T-cell (primary cell): ENCODE measurements at regions not wholly inside any gene's neighbourhood (a gene's known extent, or its start where the extent isn't known, plus 50 kb on each side); places are given as distances from the start of the nearest gene placed in this dataset.

Experiments used
- ATAC-seq, 4 experiments: fragments of 200-7000 bp in 3 of 4; fragments of 150-1000 bp in 1 of 4; cut with Tn5 transposase; replicated peaks in 1 of 4; 1 replicate in 3 of 4; 2 replicates in 1 of 4; pipeline ENCODE4 v1.10.0; 2021; ENCODE audit warnings: moderate library complexity in 3 of 4, mild to moderate bottlenecking in 2 of 4, moderate number of reproducible peaks in 1 of 4
- CTCF ChIA-PET, 2 donors: fragments of 300-600 bp; sonication (Branson Sonifier 250); formaldehyde crosslinking; loops; one replicate each; lab custom pipeline; 2022; ENCODE audit warnings: antibody characterized with exemption in 2 of 2; lab: Charles Lee
- POLR2A ChIA-PET, 2 donors: fragments of 300-600 bp; sonication (Branson Sonifier 250); formaldehyde crosslinking; loops; one replicate each; lab custom pipeline; 2022; ENCODE audit warnings: antibody characterized with exemption in 2 of 2; lab: Charles Lee
- DNase-seq, 35 experiments: peaks; one replicate each; pipeline versions ENCODE4 v3.0.0 to v3.0.0-alpha.2; 2013 to 2023
- H3K27ac ChIP-seq: one replicate; pipeline ENCODE4 v1.5.1; 2013; ENCODE audit warnings: low read length
- H3K27me3 ChIP-seq, 2 experiments: replicated peaks in 1 of 2; 1 replicate in 1 of 2; 2 replicates in 1 of 2; pipeline versions ENCODE4 v1.6.1 to v1.7.0; 2013; ENCODE audit warnings: low read length in 1 of 2, mixed read lengths in 1 of 2; ENCODE audit not compliant: control insufficient read depth in 2 of 2, insufficient read depth in 2 of 2; ENCODE audit errors: extremely low read depth in 1 of 2
- H3K36me3 ChIP-seq, 2 donors: 1 replicate in 1 of 2; 2 replicates in 1 of 2; pipeline versions ENCODE4 v1.6.1 to v1.7.0; 2013; ENCODE audit warnings: low read length in 1 of 2; ENCODE audit not compliant: control insufficient read depth in 2 of 2, insufficient read depth in 1 of 2; ENCODE audit errors: extremely low read depth in 1 of 2
- H3K4me1 ChIP-seq, 2 experiments: 1 replicate in 1 of 2; 2 replicates in 1 of 2; pipeline versions ENCODE4 v1.6.1 to v1.7.0; 2013; ENCODE audit warnings: low read length in 2 of 2, mixed read lengths in 1 of 2; ENCODE audit not compliant: insufficient read depth in 2 of 2, control insufficient read depth in 1 of 2; ENCODE audit errors: extremely low read depth in 1 of 2
- H3K4me3 ChIP-seq, 2 donors: 1 replicate in 1 of 2; 2 replicates in 1 of 2; pipeline versions ENCODE4 v1.5.1 to v1.7.0; 2013; ENCODE audit warnings: mild to moderate bottlenecking in 2 of 2, low read length in 1 of 2, moderate library complexity in 1 of 2; ENCODE audit not compliant: control insufficient read depth in 1 of 2; ENCODE audit errors: extremely low read depth in 1 of 2
- H3K9me3 ChIP-seq: 2 replicates; pipeline ENCODE4 v1.7.0; 2013
- H3K27ac Mint-ChIP-seq, 2 donors: one replicate each; pipeline ENCODE4 v1.8.0; 2020 to 2021; ENCODE audit warnings: mild to moderate bottlenecking in 2 of 2, mixed read lengths in 2 of 2
- H3K27me3 Mint-ChIP-seq, 2 donors: one replicate each; pipeline ENCODE4 v1.8.0; 2021 to 2022; ENCODE audit warnings: mixed read lengths in 2 of 2
- H3K36me3 Mint-ChIP-seq: one replicate; pipeline ENCODE4 v1.8.0; 2021; ENCODE audit warnings: mixed read lengths
- H3K4me1 Mint-ChIP-seq, 3 donors: one replicate each; pipeline ENCODE4 v1.8.0; 2020 to 2022; ENCODE audit warnings: mixed read lengths in 3 of 3, mild to moderate bottlenecking in 1 of 3
- H3K4me3 Mint-ChIP-seq, 3 donors: one replicate each; pipeline ENCODE4 v1.8.0; 2020 to 2022; ENCODE audit warnings: mild to moderate bottlenecking in 3 of 3, mixed read lengths in 3 of 3, moderate library complexity in 3 of 3
- H3K9me3 Mint-ChIP-seq, 3 donors: one replicate each; pipeline ENCODE4 v1.8.0; 2020 to 2022; ENCODE audit warnings: mixed read lengths in 3 of 3
- WGBS: methylation state at CpG from one replicate; pipeline ENCODE4 v1.1.5; 2013; ENCODE audit warnings: missing lambda C conversion rate; ENCODE audit not compliant: insufficient coverage; 5-methylcytosine and 5-hydroxymethylcytosine counted together

DNA sequence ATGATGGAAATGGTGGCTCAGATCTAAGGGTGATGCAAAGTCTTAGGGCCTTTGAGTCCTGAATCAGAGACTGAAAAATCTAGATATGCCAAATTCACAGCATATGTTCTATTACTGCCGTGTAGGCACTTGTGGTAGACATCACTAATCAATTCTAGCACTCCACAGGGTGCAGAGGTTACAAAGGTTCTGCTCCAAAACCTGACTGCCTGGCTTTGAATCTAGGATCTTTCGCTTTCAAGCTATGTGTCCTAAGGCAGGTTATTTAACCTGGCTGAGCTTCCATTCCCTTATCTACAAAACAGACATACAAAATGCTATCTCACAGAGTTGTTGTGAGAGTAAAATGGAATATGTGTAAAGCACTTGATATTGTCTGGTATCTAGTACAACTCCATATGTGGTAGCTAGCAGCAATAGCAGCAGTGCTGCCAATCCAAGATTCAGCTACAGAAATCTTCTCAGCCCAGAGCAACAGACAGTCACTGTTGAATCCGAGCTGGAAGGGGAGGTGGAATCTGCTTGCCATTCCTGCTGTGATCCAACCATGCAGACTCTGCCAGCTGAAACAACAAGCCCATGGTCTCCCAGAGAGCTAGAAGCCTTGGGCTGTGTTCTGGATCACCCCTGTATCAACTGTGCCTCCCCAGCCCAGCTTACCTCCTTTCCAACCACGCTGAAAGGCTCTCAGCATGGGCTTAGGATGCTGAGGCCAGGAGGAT lies 206.9 kb downstream of the TFAP2C start:
- Histone ChIP-seq H3K27me3 (peaks cover 2 to 19% of the 10 kb centered on the region in 2 experiments), H3K4me3 (no peak overlapping the region), H3K4me1 (no peaks in the 10 kb centered on the region), H3K36me3 (no peaks in the 10 kb centered on the region), H3K9me3 (no peaks in the 10 kb centered on the region), H3K27ac (no peak overlapping the region)
- no peaks in the 10 kb centered on the region for H3K4me1 Mint-ChIP-seq
- no peaks in the 10 kb centered on the region for H3K36me3 Mint-ChIP-seq
- CTCF ChIA-PET: no interaction called here
- H3K27ac Mint-ChIP-seq: no peak overlapping the region
- peaks cover 0 to 8% (median 0%) of the 10 kb centered on the region in 3 donors for H3K9me3 Mint-ChIP-seq
- H3K27me3 Mint-ChIP-seq: peaks cover 3 to 31% of the 10 kb centered on the region in 2 donors
- ATAC-seq: no peak
- H3K4me3 Mint-ChIP-seq: no peak overlapping the region
- no peak for DNase-seq
- POLR2A ChIA-PET: no interaction called here
- 33% methylated on average over 1 of the region's 4 CpGs for WGBS

DNA sequence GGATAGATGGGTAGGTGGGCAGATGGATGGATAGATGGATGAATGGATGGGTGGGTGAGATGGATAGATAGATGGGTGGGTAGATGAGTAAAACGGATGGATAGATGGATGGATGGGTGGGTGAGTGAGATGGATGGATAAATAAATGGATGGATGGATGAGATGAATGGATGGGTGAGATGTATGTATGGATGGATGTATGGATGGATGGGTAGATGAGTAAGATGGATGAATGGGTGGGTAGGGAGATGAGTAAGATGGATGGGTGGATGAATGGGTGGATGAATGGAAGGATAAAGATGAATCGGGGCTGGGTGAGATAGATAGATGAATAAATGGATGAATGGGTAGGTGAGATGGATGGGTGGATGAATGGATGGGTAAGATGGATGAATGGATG lies 210.1 kb downstream of the TFAP2C start:
- WGBS: 92% methylated on average over 2 of the region's 2 CpGs
- peaks cover 0 to 10% of the 10 kb centered on the region in 2 experiments for H3K27me3 ChIP-seq
- no peaks in the 10 kb centered on the region for H3K9me3 ChIP-seq
- no peak overlapping the region for H3K27ac Mint-ChIP-seq
- ChIA-PET POLR2A (no interaction called here), CTCF (no interaction called here)
- H3K4me3 ChIP-seq: no peak overlapping the region
- H3K36me3 ChIP-seq: no peaks in the 10 kb centered on the region
- H3K27me3 Mint-ChIP-seq: peaks cover 0 to 19% of the 10 kb centered on the region in 2 donors
- no peak overlapping the region for H3K27ac ChIP-seq
- H3K4me1 Mint-ChIP-seq: no peaks in the 10 kb centered on the region
- DNase-seq: no peak
- H3K4me1 ChIP-seq: no peaks in the 10 kb centered on the region
- H3K9me3 Mint-ChIP-seq: peaks cover 0 to 8% (median 0%) of the 10 kb centered on the region in 3 donors
- ATAC-seq: no peak
- no peak overlapping the region for H3K4me3 Mint-ChIP-seq
- no peaks in the 10 kb centered on the region for H3K36me3 Mint-ChIP-seq

- CTCF ChIA-PET: no interaction called here
- H3K9me3 Mint-ChIP-seq: peaks cover 0 to 8% (median 0%) of the 10 kb centered on the region in 3 donors
- peaks cover 0 to 24% of the 10 kb centered on the region in 2 donors for H3K27me3 Mint-ChIP-seq
- no peaks in the 10 kb centered on the region for H3K36me3 Mint-ChIP-seq
- 100% methylated on average over 1 of the region's 5 CpGs for WGBS
- Histone ChIP-seq H3K36me3 (no peaks in the 10 kb centered on the region), H3K4me3 (no peak overlapping the region), H3K27ac (no peak overlapping the region), H3K9me3 (no peaks in the 10 kb centered on the region), H3K27me3 (peaks cover 0 to 10% of the 10 kb centered on the region in 2 experiments), H3K4me1 (no peaks in the 10 kb centered on the region)
- POLR2A ChIA-PET: no interaction called here
- DNase-seq: no peak
- no peak overlapping the region for H3K27ac Mint-ChIP-seq
- no peaks in the 10 kb centered on the region for H3K4me1 Mint-ChIP-seq
- no peak overlapping the region for H3K4me3 Mint-ChIP-seq
- no peak for ATAC-seq
Observed at GRCh38 chr20:56839786-56840185, 210.7 kb downstream of the TFAP2C start.

DNA sequence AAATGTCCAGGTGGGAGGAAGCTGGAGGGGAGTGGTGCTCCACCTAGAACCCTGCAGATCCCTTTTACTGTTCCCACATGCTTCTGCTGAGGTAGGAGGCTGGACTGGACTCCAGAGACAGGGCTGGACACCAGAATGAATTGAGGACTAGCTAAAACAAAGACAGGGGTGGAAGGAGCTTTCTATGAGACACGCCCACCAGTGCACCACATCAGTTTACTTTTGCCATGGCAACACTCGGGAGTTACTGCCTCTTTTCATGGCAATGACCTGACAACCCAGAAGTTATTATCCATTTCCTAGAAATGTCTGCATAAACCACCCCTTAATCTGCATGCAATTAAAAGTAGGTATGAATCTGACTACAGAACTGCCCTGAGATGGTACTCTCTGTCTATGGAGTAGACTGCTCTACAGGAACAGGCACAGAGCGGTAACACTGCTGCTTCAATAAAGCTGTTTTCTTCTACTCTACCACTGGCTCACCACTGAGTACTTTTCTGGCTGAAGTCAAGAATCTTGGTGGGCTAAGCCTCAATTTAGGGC lies 211.7 kb downstream of the TFAP2C start:
- Histone ChIP-seq H3K27ac (no peak overlapping the region), H3K9me3 (no peaks in the 10 kb centered on the region), H3K36me3 (no peaks in the 10 kb centered on the region), H3K4me3 (no peak overlapping the region), H3K27me3 (peaks cover 0 to 10% of the 10 kb centered on the region in 2 experiments), H3K4me1 (no peaks in the 10 kb centered on the region)
- ATAC-seq (no peak), DNase-seq (no peak)
- H3K4me3 Mint-ChIP-seq: no peak overlapping the region
- peaks cover 0 to 8% (median 0%) of the 10 kb centered on the region in 3 donors for H3K9me3 Mint-ChIP-seq
- WGBS: 86% methylated on average over 1 of the region's 3 CpGs
- POLR2A ChIA-PET: no interaction called here
- no peaks in the 10 kb centered on the region for H3K36me3 Mint-ChIP-seq
- peaks cover 0 to 24% of the 10 kb centered on the region in 2 donors for H3K27me3 Mint-ChIP-seq
- CTCF ChIA-PET: no interaction called here
- no peak overlapping the region for H3K27ac Mint-ChIP-seq
- no peaks in the 10 kb centered on the region for H3K4me1 Mint-ChIP-seq

DNA sequence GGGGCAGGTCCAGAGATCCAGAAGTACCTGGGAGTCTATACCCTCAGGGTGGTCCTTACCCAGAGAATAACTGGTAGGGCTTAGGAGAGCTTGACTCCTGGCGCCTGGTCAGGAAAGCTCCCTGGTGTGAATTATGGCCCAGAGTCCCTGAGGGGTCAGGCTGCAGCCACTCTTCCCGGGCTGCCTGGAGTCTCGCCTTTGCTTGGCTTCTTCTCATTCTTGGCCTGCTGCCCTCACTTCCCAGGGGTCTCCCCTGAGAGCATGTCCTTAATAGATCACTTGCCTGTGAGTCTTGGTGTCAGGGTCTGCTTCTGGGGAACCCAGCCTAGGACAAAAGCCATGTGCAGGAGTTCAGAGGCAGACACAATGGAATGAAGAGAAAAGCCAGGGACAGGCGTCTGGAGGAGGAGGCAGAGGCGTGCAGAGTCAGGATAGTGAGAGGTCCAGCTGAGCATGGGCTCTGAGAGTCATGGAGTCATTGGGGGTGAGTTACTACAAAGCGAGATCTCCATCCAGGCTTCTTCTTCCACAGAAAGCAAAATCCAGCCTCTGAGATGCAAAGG lies 212.3 kb downstream of the TFAP2C start:
- Histone ChIP-seq H3K4me3 (no peak overlapping the region), H3K27me3 (peaks cover 0 to 12% of the 10 kb centered on the region in 2 experiments), H3K36me3 (no peaks in the 10 kb centered on the region), H3K27ac (no peak overlapping the region), H3K4me1 (no peaks in the 10 kb centered on the region), H3K9me3 (no peaks in the 10 kb centered on the region)
- CTCF ChIA-PET: no interaction called here
- Mint-ChIP-seq H3K4me3 (no peak overlapping the region), H3K27me3 (peaks cover 0 to 22% of the 10 kb centered on the region in 2 donors), H3K36me3 (no peaks in the 10 kb centered on the region), H3K27ac (no peak overlapping the region), H3K4me1 (no peaks in the 10 kb centered on the region), H3K9me3 (peaks cover 0 to 8% (median 0%) of the 10 kb centered on the region in 3 donors)
- POLR2A ChIA-PET: no interaction called here
- no peak for ATAC-seq
- no peak for DNase-seq
- 30% methylated on average over 2 of the region's 6 CpGs for WGBS

DNA sequence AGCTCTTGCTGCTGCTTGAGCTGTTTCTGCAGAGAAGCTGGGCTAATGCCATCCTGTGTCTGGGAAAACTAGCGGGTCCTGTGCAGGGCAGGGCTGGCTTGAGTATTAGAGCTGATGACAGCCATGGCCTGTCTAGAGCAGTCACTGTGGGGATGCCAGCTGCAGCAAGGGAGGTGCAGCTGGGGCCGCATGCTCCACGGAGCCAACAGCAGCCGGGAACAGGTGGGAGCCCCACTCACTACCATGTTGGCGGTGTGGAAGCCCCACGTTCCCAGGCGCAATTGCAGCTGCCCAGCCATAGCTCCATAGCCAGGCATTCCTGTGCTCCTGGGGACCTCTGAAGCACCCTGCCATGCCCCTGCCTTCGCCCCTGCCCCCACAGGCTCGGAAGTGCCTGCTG lies 212.9 kb downstream of the TFAP2C start:
- POLR2A ChIA-PET: no interaction called here
- no peaks in the 10 kb centered on the region for H3K36me3 Mint-ChIP-seq
- ATAC-seq: no peak

More for the DNA sequence above, 212.9 kb downstream of the TFAP2C start:
- H3K4me1 ChIP-seq: no peaks in the 10 kb centered on the region
- no peaks in the 10 kb centered on the region for H3K36me3 ChIP-seq
- no peak for DNase-seq
- 89% methylated on average over 7 of the region's 9 CpGs for WGBS
- peaks cover 0 to 16% of the 10 kb centered on the region in 2 experiments for H3K27me3 ChIP-seq
- no peak overlapping the region for H3K4me3 Mint-ChIP-seq
- no peak overlapping the region for H3K4me3 ChIP-seq
- no peak overlapping the region for H3K27ac ChIP-seq
- peaks cover 0 to 8% (median 0%) of the 10 kb centered on the region in 3 donors for H3K9me3 Mint-ChIP-seq
- H3K9me3 ChIP-seq: no peaks in the 10 kb centered on the region
- peaks cover 2 to 23% of the 10 kb centered on the region in 2 donors for H3K27me3 Mint-ChIP-seq
- H3K27ac Mint-ChIP-seq: no peak overlapping the region
- H3K4me1 Mint-ChIP-seq: no peaks in the 10 kb centered on the region
- CTCF ChIA-PET: no interaction called here
